HG02852 (cell line): ENCODE measurements at regions not wholly inside any gene's neighbourhood (a gene's known extent, or its start where the extent isn't known, plus 50 kb on each side); places are given as distances from the start of the nearest gene placed in this dataset.
"Not testable (repeated sequence)": the region's sequence is repeated elsewhere in the genome, so short reads cannot be mapped to it uniquely, and the experiment has no call there.

Source experiments
- ATAC-seq: cut with Tn5 transposase; IDR thresholded peaks from one replicate; pipeline ENCODE4 v1.9.1; 2021; ENCODE audit warnings: mild to moderate bottlenecking, moderate library complexity; ENCODE audit not compliant: unreplicated experiment

- no peak for ATAC-seq
Observed at GRCh38 chr14:66242001-66242400, 244.2 kb upstream of the CCDC196 start.

DNA sequence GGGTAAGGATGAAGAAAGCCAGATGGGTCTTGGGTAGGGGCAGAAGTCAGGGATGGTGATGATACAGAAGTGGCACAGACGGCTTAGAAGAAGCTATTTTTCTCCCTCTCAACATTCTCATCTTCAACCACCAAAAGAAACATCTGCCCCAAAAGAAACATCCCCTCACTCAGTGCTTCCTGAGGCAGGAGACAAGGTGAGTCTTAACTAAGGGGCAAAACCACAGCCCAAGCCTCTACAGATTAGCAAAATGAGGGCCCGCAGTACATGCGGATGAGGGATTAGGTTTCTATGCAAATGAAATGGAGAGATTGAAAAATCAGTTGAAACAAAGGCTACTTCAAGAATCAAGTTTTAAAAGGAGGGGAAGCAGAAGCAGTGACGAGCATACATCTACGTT, 241.3 kb upstream of the CCDC196 start:
- no peak for ATAC-seq

DNA sequence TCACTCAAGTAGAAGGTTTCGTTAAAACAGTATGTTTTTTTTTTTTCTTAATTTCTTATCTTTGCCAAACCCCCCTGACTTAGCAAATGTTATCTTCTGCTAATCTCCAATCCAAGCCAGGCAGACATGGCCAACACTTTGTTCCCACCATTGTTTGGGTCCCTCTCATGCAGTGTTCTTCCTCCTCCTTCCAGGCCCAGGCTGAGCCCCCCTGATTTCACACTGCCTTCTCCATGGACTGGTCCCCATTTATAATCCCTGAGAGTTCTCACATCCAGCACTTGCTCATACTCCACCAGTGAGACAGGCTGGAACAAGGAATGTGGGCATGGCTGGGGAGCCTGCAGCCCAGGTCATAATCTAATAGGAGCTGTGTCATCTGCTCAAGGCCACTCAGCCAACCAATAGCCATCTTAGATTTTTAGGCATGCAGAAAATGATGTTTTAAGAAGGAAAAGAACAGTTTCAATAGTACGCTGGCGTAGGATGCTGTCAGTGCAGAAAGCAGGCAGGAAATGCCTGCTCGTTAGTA, 238.4 kb upstream of the CCDC196 start:
- no peak for ATAC-seq

DNA sequence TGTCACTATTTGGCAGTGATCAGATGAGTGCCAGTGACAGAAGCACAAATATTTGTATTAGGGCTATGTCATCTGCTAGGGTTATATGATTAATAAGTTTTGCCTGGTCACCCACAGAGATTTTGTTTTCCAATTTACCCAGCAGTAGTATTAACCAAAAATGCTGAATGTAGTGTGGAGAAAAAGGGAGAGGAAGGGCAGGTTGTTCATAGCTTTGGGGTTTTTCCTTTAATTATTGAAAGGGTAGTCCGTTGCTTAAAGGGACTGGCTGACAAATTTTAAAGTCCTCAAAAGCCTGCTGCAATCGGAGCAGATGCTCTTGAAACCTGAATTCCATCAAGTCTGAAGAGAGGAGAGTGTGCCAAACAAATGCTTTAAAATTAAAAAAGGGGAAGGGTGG, 237.9 kb upstream of the CCDC196 start:
- ATAC-seq = no peak

DNA sequence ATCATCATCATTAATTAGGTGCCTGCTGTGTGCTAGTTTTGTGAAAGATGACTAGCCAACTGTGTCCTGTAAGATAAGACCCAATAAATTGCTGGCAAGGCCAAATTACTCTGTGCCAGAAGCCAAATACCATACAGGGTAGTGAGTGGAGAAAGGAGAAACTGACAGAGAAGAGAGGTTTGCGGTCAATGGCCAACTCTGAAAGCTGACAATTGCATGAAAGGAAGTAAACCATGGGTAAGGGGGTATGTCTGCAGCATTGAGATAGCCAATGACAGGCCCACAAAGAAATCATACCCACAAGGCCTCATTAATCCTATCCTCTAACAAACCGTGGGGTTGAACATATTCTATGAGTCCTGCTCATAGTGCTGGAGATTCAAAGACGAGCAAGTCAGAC, 236.6 kb upstream of the CCDC196 start:
- no peak for ATAC-seq

GRCh38 chr14:66254038-66254437, 232.1 kb upstream of the CCDC196 start:
- no peak for ATAC-seq

DNA sequence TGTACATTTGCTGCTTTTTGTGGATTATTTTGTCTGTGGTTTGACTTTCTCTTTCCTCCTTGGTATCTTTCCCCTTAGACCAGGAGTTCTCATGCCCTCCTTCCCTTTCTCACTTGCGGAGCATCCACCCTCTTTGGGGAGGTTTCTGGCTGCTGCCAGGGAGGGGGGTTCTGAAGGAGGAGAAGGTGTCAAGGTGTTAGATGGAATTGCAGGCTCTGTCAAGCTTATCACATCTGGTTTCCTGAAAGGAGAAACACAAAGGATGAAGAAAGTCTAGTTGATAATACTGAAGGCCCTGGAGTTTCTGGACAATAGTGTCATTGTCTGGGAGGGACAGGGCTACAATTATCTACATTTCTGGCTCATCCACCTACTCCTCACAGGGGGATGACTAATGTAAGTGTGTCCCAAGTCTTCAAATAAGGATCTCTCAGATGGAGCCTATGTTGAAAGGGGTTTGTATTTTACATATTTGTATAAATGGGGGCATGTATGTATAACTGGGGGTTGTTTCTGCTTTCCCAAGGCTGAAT, 217.3 kb upstream of the CCDC196 start:
- no peak for ATAC-seq

DNA sequence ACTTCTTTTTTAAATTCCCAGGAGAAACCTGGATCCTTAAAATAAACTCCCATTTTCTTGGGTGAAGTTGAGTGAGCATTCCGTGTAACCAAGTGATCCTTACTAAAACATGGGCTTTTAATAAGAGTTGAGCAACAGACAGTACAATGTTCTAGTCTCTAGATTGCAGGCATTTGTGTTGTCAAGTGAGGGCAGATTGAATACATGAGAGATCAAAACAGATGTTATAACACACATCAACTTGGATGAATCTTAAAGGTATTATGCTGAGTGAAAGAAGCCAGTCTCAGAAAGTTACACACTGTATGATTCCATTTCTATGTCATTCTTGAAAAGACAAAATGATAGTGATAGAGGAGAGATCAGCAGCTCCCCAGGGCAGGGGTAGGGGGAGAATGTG, 213.9 kb upstream of the CCDC196 start:
- no peak for ATAC-seq

GRCh38 chr14:66273261-66273832, 212.8 kb upstream of the CCDC196 start:
- no peak for ATAC-seq

DNA sequence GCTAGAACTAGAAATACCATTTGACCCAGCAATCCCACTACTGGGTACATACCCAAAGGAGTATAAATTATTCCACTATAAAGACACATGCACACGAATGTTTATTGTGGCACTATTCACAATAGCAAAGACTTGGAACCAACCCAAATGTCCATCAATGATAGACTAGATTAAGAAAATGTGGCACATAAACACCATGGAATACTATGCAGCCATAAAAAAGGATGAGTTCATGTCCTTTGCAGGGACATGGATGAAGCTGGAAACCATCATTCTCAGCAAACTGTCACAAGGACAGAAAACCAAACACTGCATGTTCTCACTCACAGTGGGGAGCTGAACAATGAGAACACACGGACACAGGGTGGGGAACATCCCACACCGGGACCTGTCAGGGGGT, 207.8 kb upstream of the CCDC196 start:
- ATAC-seq = not testable (repeated sequence)

DNA sequence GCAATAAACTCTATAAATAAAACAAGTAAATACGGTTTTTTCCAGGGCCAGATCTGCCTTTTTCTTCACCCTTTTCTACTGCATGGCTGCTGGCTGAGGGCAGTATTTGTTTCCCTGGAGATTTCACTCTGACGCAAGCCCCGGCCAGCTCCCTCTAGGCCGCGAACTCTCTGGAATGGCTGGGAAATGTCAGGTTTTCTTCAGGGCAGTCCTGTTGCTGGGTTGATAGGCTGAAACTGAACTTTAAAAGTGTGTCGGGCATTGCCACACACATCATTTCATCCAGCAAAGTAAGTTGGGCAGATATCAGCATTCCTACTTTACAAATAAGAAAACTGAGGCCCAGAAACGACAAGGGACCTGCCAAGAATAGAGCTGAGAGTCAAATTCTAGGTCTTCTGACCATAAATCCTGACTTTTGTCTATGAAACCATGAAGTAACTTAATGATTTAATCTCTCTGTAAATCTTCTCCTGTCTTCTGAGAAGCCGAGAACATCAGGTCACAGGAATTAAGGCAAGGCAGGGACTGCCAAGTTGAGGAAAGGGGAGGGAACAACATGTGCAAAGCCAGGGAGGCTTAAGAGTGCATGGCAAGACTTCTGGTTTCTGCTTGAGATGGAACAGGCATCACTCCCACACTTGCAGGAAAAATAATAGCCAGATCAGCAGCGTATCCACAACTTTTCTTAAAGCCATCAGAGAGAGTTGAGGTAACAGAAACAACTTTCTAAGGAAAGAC, 205.0 kb upstream of the CCDC196 start:
- no peak for ATAC-seq

DNA sequence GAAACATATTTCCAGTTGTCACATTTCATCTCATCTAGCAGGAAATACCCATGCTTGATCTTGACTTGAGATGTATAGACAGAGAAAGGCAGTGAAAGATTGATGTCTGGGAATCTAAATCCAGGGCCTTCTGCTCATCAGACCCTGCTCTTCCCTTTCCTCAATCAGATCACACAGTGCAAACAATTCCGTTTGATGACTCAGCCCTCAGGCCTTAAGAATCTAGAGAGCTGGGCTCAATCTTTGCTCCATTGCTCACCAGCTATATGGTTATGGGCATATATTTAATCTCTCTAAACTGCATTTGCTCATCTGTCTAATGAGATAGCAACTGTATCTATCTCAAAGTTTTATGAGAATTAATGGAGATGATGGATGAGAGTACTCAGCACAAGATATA, 201.8 kb upstream of the CCDC196 start:
- no peak for ATAC-seq

- ATAC-seq = no peak
Observed at GRCh38 chr14:66288511-66288910, 197.7 kb upstream of the CCDC196 start.

GRCh38 chr14:66291756-66292155, 194.4 kb upstream of the CCDC196 start:
- no peak for ATAC-seq

GRCh38 chr14:66293533-66294105, 192.6 kb upstream of the CCDC196 start:
- ATAC-seq = no peak

DNA sequence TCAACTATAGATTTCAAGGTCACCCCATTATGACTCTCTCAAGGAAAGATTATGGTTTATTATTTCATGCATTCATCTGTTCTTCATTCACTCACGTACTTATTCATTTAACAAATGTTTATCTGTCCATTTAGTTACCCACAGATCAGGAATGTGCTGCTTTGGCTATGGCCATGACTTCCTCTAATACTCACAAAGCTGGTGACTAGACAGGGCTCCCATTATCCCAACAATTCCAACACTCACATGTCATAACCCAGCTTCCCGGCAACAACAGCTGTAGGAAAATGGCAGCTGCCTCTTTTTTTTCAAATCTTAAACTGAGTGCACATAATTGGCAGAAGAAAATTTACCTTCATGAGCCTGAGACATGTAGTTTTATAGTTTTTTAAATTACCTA, 190.8 kb upstream of the CCDC196 start:
- ATAC-seq = no peak

- no peak for ATAC-seq
Observed at GRCh38 chr14:66300886-66301285, 185.3 kb upstream of the CCDC196 start.

DNA sequence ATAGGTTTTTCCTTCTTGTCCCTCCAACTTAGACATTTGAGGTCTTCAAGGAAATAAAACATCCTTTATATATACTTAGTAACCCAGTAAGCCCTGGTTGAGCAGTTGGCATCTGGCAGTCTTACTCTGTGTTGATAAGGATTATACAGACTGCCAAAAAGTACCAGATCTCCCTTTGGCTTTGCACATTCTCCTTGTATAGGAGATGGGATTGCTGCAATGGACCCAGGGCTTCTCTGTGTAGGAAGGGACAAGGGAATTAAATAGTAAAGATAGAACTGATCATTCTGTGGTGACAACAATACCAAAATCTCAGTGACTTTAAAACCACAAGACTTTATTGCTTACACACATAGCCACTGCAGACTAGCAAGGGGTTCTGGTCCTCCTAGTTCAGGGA, 180.1 kb upstream of the CCDC196 start:
- ATAC-seq = no peak

DNA sequence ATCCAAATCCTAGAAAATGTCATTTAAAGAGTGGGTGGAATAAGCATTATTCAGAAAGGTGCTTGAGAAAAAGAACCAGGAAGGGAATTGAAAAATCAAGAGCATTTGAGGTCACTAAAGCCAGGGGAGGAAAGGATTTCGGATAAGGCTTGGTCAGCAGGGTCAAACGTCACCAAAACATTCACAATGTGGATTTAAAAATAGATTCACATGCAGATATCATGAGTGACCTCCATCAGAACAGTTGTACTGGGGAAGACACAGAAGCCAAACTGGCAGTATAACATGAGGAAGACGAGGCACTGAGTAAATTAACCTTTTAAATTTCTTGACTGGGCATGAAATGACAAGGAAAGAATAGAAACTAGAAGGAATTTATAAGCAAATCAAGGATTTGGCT, 175.1 kb upstream of the CCDC196 start:
- ATAC-seq = no peak

GRCh38 chr14:66311990-66312389, 174.2 kb upstream of the CCDC196 start:
- no peak for ATAC-seq

DNA sequence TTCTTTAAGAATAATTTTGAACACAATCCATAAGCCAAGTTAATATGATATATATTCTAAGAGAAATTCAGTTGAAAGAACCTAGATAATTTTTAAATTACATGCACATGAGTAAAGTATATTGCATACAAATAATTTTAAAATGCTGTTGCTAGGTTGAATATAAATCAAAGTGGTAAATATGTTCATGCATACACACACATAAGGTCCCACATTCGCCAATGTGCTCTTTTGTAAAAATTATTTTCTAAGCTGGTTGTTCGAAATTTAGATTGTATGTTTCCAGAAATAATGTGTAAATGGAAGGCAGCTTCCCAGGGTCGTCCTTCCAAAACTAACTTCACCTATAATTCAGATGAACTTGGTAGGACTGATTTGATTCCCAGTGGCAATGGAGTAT, 173.7 kb upstream of the CCDC196 start:
- ATAC-seq = no peak

DNA sequence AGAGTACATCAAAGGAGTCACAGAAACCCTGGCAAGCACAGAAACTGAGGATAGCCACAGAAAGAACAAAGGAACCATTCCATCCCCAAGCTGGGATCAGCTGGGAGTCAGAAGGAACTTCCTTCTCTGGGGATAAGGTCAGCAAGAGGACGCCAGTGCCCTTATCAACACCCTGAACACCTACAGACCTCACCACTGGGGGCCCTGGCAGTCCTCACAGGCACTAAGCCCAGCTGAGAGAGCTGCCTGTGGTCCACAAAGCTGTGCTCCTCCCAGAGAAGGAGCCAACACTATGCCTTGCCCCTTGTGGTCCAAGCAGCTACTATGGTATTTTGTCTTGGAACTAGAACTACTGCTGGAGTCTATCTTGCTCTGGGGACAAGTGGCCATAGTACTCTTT, 171.1 kb upstream of the CCDC196 start:
- no peak for ATAC-seq
